CD14-positive monocyte (primary cell): ENCODE measurements at regions not wholly inside any gene's neighbourhood (a gene's known extent, or its start where the extent isn't known, plus 50 kb on each side); places are given as distances from the start of the nearest gene placed in this dataset.

ENCODE experiments used
- DNase-seq, 3 donors: peaks; one replicate each; pipeline ENCODE4 v3.0.0-alpha.2; 2011 to 2022
- H2AFZ ChIP-seq: 2 replicates; pipeline ENCODE4 v1.6.0; 2012; ENCODE audit warnings: mild to moderate bottlenecking, low read depth, low read length, inconsistent platforms; ENCODE audit not compliant: insufficient read depth, poor library complexity, severe bottlenecking
- H3K27ac ChIP-seq, 2 donors: 1 replicate in 1 of 2; 2 replicates in 1 of 2; pipeline ENCODE4 v1.5.1; 2012 to 2013; ENCODE audit warnings: low read length in 2 of 2, control low read depth in 1 of 2, inconsistent platforms in 1 of 2, low read depth in 1 of 2, mild to moderate bottlenecking in 1 of 2
- H3K27me3 ChIP-seq, 2 donors: one replicate each; pipeline versions ENCODE4 v1.6.0 to v1.6.1; 2011 to 2013; ENCODE audit warnings: low read length in 2 of 2; ENCODE audit not compliant: control insufficient read depth in 2 of 2, insufficient read depth in 2 of 2
- H3K36me3 ChIP-seq, 2 donors: replicated peaks in 1 of 2; 1 replicate in 1 of 2; 2 replicates in 1 of 2; pipeline versions ENCODE4 v1.5.1 to v1.6.1; 2012 to 2013; ENCODE audit warnings: low read length in 2 of 2, control low read depth in 1 of 2, inconsistent platforms in 1 of 2, mild to moderate bottlenecking in 1 of 2; ENCODE audit not compliant: insufficient read depth in 2 of 2, control insufficient read depth in 1 of 2
- H3K4me1 ChIP-seq, 2 donors: 1 replicate in 1 of 2; 2 replicates in 1 of 2; pipeline versions ENCODE4 v1.5.1 to v1.6.1; 2012 to 2013; ENCODE audit warnings: low read length in 2 of 2, control low read depth in 1 of 2, inconsistent platforms in 1 of 2, mild to moderate bottlenecking in 1 of 2, moderate library complexity in 1 of 2; ENCODE audit not compliant: insufficient read depth in 2 of 2, control insufficient read depth in 1 of 2
- H3K4me2 ChIP-seq: replicated peaks from 2 replicates; pipeline ENCODE3; 2012; ENCODE audit warnings: low read length, moderate library complexity, mild to moderate bottlenecking; ENCODE audit not compliant: poor library complexity, severe bottlenecking; ENCODE audit errors: extremely low read depth
- H3K4me3 ChIP-seq, 3 experiments: fragments of 200-600 bp in 1 of 3; sonication (generic) in 1 of 3; replicated peaks in 1 of 3; 1 replicate in 2 of 3; 2 replicates in 1 of 3; pipeline ENCODE4 v1.5.1; 2011 to 2013; ENCODE audit warnings: low read length in 3 of 3, mild to moderate bottlenecking in 3 of 3, control low read depth in 2 of 3, low read depth in 2 of 3, inconsistent platforms in 1 of 3, moderate library complexity in 1 of 3
- H3K79me2 ChIP-seq: 2 replicates; pipeline ENCODE4 v1.6.0; 2012; ENCODE audit warnings: mild to moderate bottlenecking, control low read depth, inconsistent platforms, low read length, moderate library complexity; ENCODE audit not compliant: insufficient read depth
- H3K9ac ChIP-seq: 2 replicates; pipeline ENCODE4 v1.6.0; 2017; ENCODE audit warnings: low read length, mild to moderate bottlenecking; ENCODE audit not compliant: insufficient read depth, poor library complexity, severe bottlenecking
- H3K9me3 ChIP-seq, 2 donors: replicated peaks in 1 of 2; 1 replicate in 1 of 2; 2 replicates in 1 of 2; pipeline versions ENCODE4 v1.5.1 to v1.6.1; 2012 to 2013; ENCODE audit warnings: low read length in 2 of 2, control low read depth in 1 of 2; ENCODE audit not compliant: control insufficient read depth in 1 of 2, insufficient read depth in 1 of 2
- H4K20me1 ChIP-seq: 2 replicates; pipeline ENCODE4 v1.6.0; 2012; ENCODE audit warnings: mild to moderate bottlenecking, low read length, control low read depth, moderate library complexity; ENCODE audit not compliant: insufficient read depth
- H3K27ac Mint-ChIP-seq, 7 donors: one replicate each; pipeline ENCODE4 v1.8.0; 2020; ENCODE audit warnings: mild to moderate bottlenecking in 7 of 7, mixed read lengths in 7 of 7, moderate library complexity in 6 of 7, inconsistent platforms in 2 of 7
- H3K27me3 Mint-ChIP-seq, 3 donors: one replicate each; pipeline ENCODE4 v1.8.0; 2021 to 2022; ENCODE audit warnings: low read depth in 3 of 3, mild to moderate bottlenecking in 3 of 3, mixed read lengths in 3 of 3, moderate library complexity in 3 of 3, inconsistent platforms in 1 of 3
- H3K36me3 Mint-ChIP-seq, 2 donors: one replicate each; pipeline ENCODE4 v1.8.0; 2020; ENCODE audit warnings: mixed read lengths in 2 of 2, inconsistent platforms in 1 of 2, mild to moderate bottlenecking in 1 of 2
- H3K4me1 Mint-ChIP-seq: one replicate; pipeline ENCODE4 v1.8.0; 2020; ENCODE audit warnings: mild to moderate bottlenecking, mixed read lengths
- H3K4me3 Mint-ChIP-seq, 2 donors: one replicate each; pipeline ENCODE4 v1.8.0; 2020; ENCODE audit warnings: mild to moderate bottlenecking in 2 of 2, mixed read lengths in 2 of 2, moderate library complexity in 1 of 2
- H3K9me3 Mint-ChIP-seq, 7 donors: one replicate each; pipeline ENCODE4 v1.8.0; 2020 to 2022; ENCODE audit warnings: mixed read lengths in 7 of 7, mild to moderate bottlenecking in 6 of 7, moderate library complexity in 6 of 7, inconsistent platforms in 2 of 7
- WGBS: methylation state at CpG from one replicate; pipeline ENCODE4 v1.1.5; 2013; ENCODE audit warnings: missing lambda C conversion rate; ENCODE audit not compliant: insufficient coverage; 5-methylcytosine and 5-hydroxymethylcytosine counted together
- intact Hi-C, 2 donors: fragments of 100-400 bp; cut with micrococcal nuclease; formaldehyde crosslinking; loops; one replicate each; pipeline versions ENCODE4 v1.15.0 to v1.15.1; 2023
- TF ChIP-seq, protein P1 (sequence below): fragments of 200-600 bp; IDR thresholded peaks from one replicate; pipeline ENCODE4 v1.8.0; 2022; ENCODE audit warnings: antibody characterized with exemption, mild to moderate bottlenecking

DNA sequence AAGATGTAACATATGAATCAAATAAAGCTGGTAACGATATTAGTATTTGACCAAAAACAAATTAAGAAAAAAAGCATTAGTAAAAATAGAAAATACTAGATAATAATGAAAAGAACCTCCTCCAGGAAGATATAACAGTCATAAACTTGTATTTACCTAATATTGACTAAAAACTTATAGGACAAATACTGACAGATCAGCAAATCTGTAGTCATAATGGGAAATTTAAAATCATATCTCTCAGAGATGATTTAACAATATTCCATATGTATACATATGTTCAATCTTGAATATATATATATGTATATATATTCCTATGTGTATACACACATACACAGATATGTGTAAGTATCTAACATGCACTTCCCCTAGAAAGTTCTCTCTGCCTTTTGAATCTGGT lies 52.0 kb upstream of the FGGY start:
- WGBS: no CpG with 5 or more reads among the region's 1 CpG
- H3K27me3 Mint-ChIP-seq: peaks cover 0 to 3% (median 2%) of the 10 kb centered on the region in 3 donors
- no peak overlapping the region for H3K4me3 ChIP-seq

More for the DNA sequence above, 52.0 kb upstream of the FGGY start:
- no peak overlapping the region for H3K27ac ChIP-seq
- Mint-ChIP-seq H3K27ac (no peak overlapping the region), H3K9me3 (peaks cover 5 to 24% (median 15%) of the 10 kb centered on the region in 7 donors), H3K36me3 (peaks cover 0 to 4% of the 10 kb centered on the region in 2 donors), H3K4me1 (no peaks in the 10 kb centered on the region), H3K4me3 (no peak overlapping the region)
- H3K4me2 ChIP-seq: no peak overlapping the region
- no peak for DNase-seq
- intact Hi-C loops: no loop called here
- peaks cover 0 to 2% of the 10 kb centered on the region in 2 donors for H3K9me3 ChIP-seq
- H3K79me2 ChIP-seq: no peaks in the 10 kb centered on the region
- H2AFZ ChIP-seq: no peak overlapping the region
- TF ChIP-seq, protein P1, sequence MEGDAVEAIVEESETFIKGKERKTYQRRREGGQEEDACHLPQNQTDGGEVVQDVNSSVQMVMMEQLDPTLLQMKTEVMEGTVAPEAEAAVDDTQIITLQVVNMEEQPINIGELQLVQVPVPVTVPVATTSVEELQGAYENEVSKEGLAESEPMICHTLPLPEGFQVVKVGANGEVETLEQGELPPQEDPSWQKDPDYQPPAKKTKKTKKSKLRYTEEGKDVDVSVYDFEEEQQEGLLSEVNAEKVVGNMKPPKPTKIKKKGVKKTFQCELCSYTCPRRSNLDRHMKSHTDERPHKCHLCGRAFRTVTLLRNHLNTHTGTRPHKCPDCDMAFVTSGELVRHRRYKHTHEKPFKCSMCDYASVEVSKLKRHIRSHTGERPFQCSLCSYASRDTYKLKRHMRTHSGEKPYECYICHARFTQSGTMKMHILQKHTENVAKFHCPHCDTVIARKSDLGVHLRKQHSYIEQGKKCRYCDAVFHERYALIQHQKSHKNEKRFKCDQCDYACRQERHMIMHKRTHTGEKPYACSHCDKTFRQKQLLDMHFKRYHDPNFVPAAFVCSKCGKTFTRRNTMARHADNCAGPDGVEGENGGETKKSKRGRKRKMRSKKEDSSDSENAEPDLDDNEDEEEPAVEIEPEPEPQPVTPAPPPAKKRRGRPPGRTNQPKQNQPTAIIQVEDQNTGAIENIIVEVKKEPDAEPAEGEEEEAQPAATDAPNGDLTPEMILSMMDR: no peak
- no peak overlapping the region for H3K9ac ChIP-seq
- H3K27me3 ChIP-seq: no peaks in the 10 kb centered on the region
- no peaks in the 10 kb centered on the region for H4K20me1 ChIP-seq
- H3K4me1 ChIP-seq: no peaks in the 10 kb centered on the region
- H3K36me3 ChIP-seq: no peaks in the 10 kb centered on the region
